ENCODE measurements at regions not wholly inside any gene's neighbourhood (a gene's known extent, or its start where the extent isn't known, plus 50 kb on each side); places are given as distances from the start of the nearest gene placed in this dataset.

- no peak overlapping the region for H2AFZ ChIP-seq
- H3K4me1 ChIP-seq (ENCODE audit: insufficient read depth) = no peaks in the 10 kb centered on the region
- H3K79me2 ChIP-seq = no peaks in the 10 kb centered on the region
- H3K36me3 ChIP-seq (replicated peaks; ENCODE audit: insufficient read depth, low read depth) = no peaks in the 10 kb centered on the region
- H3K9me3 ChIP-seq (ENCODE audit: low read depth) = no peaks in the 10 kb centered on the region
- H4K20me1 ChIP-seq (ENCODE audit: insufficient read depth, poor library complexity, severe bottlenecking) = no peaks in the 10 kb centered on the region
- TF ChIP-seq EZH2phosphoT487 (IDR thresholded peaks at IDR 0.05; ENCODE audit: low read depth, severe bottlenecking, unreplicated experiment) (no peak), CTCF (IDR thresholded peaks at IDR 0.05; ENCODE audit: poor library complexity) (no peak), EZH2 (IDR thresholded peaks at IDR 0.05; ENCODE audit: borderline replicate concordance) (no peak)
- H3K27ac ChIP-seq = no peak overlapping the region
- no peak for DNase-seq (ENCODE audit: low spot score)
- H3K4me3 ChIP-seq = no peak overlapping the region
- no peak overlapping the region for H3K4me2 ChIP-seq
- no peaks in the 10 kb centered on the region for H3K27me3 ChIP-seq
- no peaks in the 10 kb centered on the region for H3K9me2 ChIP-seq (replicated peaks; ENCODE audit: insufficient read depth)
Measured at GRCh38 chr2:52113338-52113737, 1081.4 kb upstream of the NRXN1 start.

- Histone ChIP-seq H3K4me2 (no peak overlapping the region), H4K20me1 (ENCODE audit: insufficient read depth, poor library complexity, severe bottlenecking) (no peaks in the 10 kb centered on the region), H3K79me2 (no peaks in the 10 kb centered on the region), H3K9me3 (ENCODE audit: low read depth) (no peaks in the 10 kb centered on the region), H3K4me1 (ENCODE audit: insufficient read depth) (no peaks in the 10 kb centered on the region), H2AFZ (no peak overlapping the region), H3K9me2 (replicated peaks; ENCODE audit: insufficient read depth) (no peaks in the 10 kb centered on the region), H3K36me3 (replicated peaks; ENCODE audit: insufficient read depth, low read depth) (no peaks in the 10 kb centered on the region), H3K27me3 (no peaks in the 10 kb centered on the region), H3K4me3 (no peak overlapping the region), H3K27ac (no peak overlapping the region)
- no peak for DNase-seq (ENCODE audit: low spot score)
- no peak for TF ChIP-seq EZH2phosphoT487 (IDR thresholded peaks at IDR 0.05; ENCODE audit: low read depth, severe bottlenecking, unreplicated experiment)
- 92% methylated on average over 3 of the region's 3 CpGs for WGBS (ENCODE audit: low lambda C conversion rate, missing lambda C conversion rate)
Measured at GRCh38 chr2:52112141-52112540, 1080.2 kb upstream of the NRXN1 start.

- Histone ChIP-seq H3K9me3 (ENCODE audit: low read depth) (no peaks in the 10 kb centered on the region), H3K36me3 (replicated peaks; ENCODE audit: insufficient read depth, low read depth) (no peaks in the 10 kb centered on the region), H4K20me1 (ENCODE audit: insufficient read depth, poor library complexity, severe bottlenecking) (no peaks in the 10 kb centered on the region), H3K4me2 (no peak overlapping the region), H3K27ac (no peak overlapping the region), H3K27me3 (no peaks in the 10 kb centered on the region), H2AFZ (no peak overlapping the region), H3K9me2 (replicated peaks; ENCODE audit: insufficient read depth) (no peaks in the 10 kb centered on the region), H3K4me1 (ENCODE audit: insufficient read depth) (no peaks in the 10 kb centered on the region), H3K79me2 (no peaks in the 10 kb centered on the region), H3K4me3 (no peak overlapping the region)
- TF ChIP-seq EZH2phosphoT487 (IDR thresholded peaks at IDR 0.05; ENCODE audit: low read depth, severe bottlenecking, unreplicated experiment) (no peak), CTCF (IDR thresholded peaks at IDR 0.05; ENCODE audit: poor library complexity) (no peak), EZH2 (IDR thresholded peaks at IDR 0.05; ENCODE audit: borderline replicate concordance) (no peak)
- peak; percentile 6 for DNase-seq (ENCODE audit: low spot score)
- WGBS (ENCODE audit: low lambda C conversion rate, missing lambda C conversion rate) = 60% methylated on average over 6 of the region's 6 CpGs
Measured at GRCh38 chr2:52107124-52107523, 1075.2 kb upstream of the NRXN1 start.

- Histone ChIP-seq H3K4me2 (no peak overlapping the region), H3K79me2 (no peaks in the 10 kb centered on the region), H2AFZ (no peak overlapping the region), H3K4me1 (ENCODE audit: insufficient read depth) (no peaks in the 10 kb centered on the region), H3K27me3 (no peaks in the 10 kb centered on the region), H3K9me3 (ENCODE audit: low read depth) (no peaks in the 10 kb centered on the region), H3K27ac (no peak overlapping the region), H3K36me3 (replicated peaks; ENCODE audit: insufficient read depth, low read depth) (no peaks in the 10 kb centered on the region), H4K20me1 (ENCODE audit: insufficient read depth, poor library complexity, severe bottlenecking) (no peaks in the 10 kb centered on the region), H3K9me2 (replicated peaks; ENCODE audit: insufficient read depth) (no peaks in the 10 kb centered on the region), H3K4me3 (no peak overlapping the region)
- 94% methylated on average over 4 of the region's 4 CpGs for WGBS (ENCODE audit: low lambda C conversion rate, missing lambda C conversion rate)
- DNase-seq (ENCODE audit: low spot score) = no peak
- TF ChIP-seq EZH2phosphoT487 (IDR thresholded peaks at IDR 0.05; ENCODE audit: low read depth, severe bottlenecking, unreplicated experiment) = no peak
- TF ChIP-seq EZH2 (IDR thresholded peaks at IDR 0.05; ENCODE audit: borderline replicate concordance) = no peak
- no peak for TF ChIP-seq CTCF (IDR thresholded peaks at IDR 0.05; ENCODE audit: poor library complexity)
Measured at GRCh38 chr2:52097071-52097470, 1065.1 kb upstream of the NRXN1 start.
